DOHH2 (cell line): ENCODE measurements at regions not wholly inside any gene's neighbourhood (a gene's known extent, or its start where the extent isn't known, plus 50 kb on each side); places are given as distances from the start of the nearest gene placed in this dataset.

Source experiments
- CTCF ChIP-seq: fragments of 200-600 bp; sonication (generic); IDR thresholded peaks from one replicate; pipeline ENCODE4 v1.5.1; 2014; ENCODE audit warnings: antibody characterized with exemption, mild to moderate bottlenecking, low read depth, low read length; ENCODE audit not compliant: poor library complexity, severe bottlenecking
- EZH2phosphoT487 ChIP-seq: fragments of 200-600 bp; sonication (generic); IDR thresholded peaks from 2 replicates; pipeline ENCODE4 v1.6.1; 2017; ENCODE audit warnings: borderline replicate concordance, mild to moderate bottlenecking, antibody characterized with exemption, low read length, moderate library complexity, mixed read lengths

- no peak for TF ChIP-seq CTCF
- no peak for TF ChIP-seq EZH2phosphoT487
These were observed 101.4 kb upstream of the KCNK1 start for GRCh38 chr1:233512538-233512937.
